ENCODE measurements at regions not wholly inside any gene's neighbourhood (a gene's known extent, or its start where the extent isn't known, plus 50 kb on each side); places are given as distances from the start of the nearest gene placed in this dataset.
"Not testable (repeated sequence)": the region's sequence is repeated elsewhere in the genome, so short reads cannot be mapped to it uniquely, and the experiment has no call there.

DNA sequence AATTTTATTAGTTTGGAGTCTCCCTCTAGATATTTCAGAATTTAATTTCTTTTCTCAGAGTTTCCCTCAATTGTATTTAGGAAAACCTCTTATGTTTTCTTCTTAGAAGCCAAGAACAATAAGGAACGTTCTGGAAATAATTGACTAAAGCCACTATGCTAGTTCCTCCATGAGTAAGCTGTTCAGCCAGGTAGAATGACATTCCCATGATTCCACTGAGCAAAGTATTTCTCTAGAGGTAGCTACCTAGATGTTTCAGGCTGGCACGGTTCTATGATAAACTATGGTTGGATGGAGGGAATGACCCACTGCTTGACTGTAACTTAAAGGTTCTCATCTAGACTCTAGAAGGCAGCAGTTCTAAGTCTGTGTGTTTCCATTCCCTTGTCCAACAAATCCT, 62.4 kb downstream of the CLDN17 start:
- no peak for DNase-seq (ENCODE audit: low read depth)

DNA sequence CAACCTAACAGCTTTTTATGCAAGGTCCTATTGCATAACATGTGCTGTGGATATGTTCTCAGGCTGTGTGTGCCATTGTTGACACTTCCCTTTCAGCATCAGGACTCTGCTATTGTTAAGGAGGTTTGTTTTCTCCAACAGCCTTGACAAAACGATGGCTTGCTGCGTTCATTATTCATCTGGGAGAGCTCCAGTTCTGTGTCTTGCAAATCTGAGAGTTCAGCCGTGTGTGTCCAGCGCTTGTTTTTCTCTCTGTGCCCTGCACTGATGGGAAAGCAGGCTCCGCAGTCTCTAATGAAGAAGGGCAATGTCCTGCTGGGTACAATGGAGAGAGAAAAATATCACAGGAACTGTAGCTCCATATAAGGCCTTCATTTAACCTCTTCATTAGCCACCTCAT, 63.7 kb downstream of the CLDN17 start:
- DNase-seq (ENCODE audit: low read depth) = no peak

GRCh38 chr21:30101967-30102366, 64.6 kb downstream of the CLDN17 start:
- DNase-seq (ENCODE audit: low read depth) = no peak

DNA sequence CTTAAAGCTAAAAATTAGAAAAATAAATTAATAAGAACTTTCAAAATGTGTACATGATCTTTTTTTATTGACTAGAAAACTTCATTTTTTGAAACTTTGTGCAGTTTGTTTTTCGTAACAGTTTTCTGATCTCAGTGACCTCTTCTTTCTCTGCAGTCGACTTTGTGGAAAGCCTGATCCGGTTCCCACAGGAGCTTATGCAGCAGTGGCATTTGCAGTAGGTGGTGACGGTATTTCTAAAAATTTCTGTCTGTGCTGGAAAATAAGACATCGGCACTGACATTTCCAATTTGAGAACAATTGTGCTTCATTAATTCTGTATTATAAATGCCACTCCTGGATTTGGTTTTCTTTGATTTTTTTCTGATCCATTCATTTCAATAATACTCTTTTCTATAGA, 68.8 kb downstream of the CLDN17 start:
- no peak for DNase-seq (ENCODE audit: low read depth)

- DNase-seq (ENCODE audit: low read depth) = no peak
These were observed 83.2 kb downstream of the CLDN17 start for GRCh38 chr21:30083225-30083945.

- no peak for DNase-seq (ENCODE audit: low read depth)
These were observed 85.1 kb downstream of the CLDN17 start for GRCh38 chr21:30081506-30081905.

DNA sequence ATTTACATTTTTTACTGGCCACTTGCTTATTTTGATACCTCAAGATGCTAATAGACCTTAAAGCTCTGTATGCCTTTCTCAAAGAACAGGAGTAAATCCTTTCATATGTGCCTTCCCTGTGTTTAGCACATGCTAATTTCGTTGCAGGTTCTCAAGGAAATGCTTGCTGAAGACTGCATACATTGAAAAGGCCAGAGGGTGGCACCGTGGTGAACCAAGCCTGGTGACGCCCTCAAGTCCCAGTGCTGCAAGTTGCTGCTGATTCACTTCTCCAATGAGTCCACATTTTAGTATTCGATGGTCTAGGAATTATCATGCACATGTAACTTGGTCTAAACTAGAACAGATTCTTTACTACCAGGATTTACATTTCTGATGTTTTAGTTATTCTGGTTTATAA, 94.1 kb downstream of the CLDN17 start:
- DNase-seq (ENCODE audit: low read depth) = peak; percentile 46

DNA sequence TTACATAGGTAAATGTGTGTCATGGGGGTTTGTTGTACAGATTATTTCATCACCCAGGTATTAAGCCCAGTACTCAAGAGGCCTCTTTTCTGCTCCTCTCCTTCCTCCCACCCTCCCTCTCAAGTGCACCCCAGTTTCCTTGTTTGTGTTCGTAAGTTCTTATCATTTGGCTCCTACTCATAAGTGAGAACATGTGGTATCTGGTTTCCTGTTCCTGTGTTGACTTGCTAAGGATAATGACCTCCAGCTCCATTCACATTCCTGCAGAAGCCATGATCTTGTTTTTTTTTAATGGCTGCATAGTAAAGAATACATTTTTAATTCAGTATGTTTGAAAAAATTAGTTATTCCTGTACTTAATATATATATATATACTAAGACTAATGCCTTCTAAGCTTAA, 107.7 kb downstream of the CLDN17 start:
- DNase-seq (ENCODE audit: low read depth) = no peak

DNA sequence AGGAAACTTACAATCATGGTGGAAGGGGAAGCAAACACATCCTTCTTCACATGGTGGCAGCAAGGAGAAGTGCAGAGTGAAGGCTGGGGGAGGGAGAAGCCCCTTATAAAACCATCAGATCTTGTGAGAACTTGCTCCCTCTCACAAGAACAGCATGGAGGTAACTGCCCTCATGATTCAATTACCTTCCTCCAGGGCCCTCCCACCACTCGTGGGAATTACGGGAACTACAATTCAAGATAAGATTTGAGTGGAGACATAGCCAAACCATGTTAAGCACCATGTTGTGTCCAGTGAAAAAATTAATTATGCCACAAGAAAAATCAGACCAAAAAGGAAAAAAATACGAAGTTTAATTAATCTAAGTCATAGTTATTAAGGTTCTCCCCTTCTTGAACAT, 109.5 kb downstream of the CLDN17 start:
- DNase-seq (ENCODE audit: low read depth) = no peak

DNA sequence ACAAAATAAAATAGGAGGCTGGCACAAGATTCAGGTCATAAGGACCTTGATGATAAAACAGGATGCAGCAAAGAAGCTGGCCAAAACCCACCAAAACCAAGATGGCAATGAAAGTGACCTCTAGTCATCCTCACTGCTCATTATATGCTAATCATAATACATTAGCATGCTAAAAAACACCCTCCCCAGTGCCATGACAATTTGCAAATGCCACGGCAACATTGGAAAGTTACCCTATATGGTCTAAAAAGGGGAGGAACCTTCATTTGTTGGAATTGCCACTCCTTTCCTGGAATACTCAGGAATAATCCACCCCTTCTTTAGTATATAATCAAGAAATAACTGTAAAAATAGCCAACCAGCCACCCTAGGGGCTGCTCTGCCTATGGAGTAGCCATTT, 108.8 kb upstream of the GRIK1 start:
- DNase-seq (ENCODE audit: low read depth) = no peak

DNA sequence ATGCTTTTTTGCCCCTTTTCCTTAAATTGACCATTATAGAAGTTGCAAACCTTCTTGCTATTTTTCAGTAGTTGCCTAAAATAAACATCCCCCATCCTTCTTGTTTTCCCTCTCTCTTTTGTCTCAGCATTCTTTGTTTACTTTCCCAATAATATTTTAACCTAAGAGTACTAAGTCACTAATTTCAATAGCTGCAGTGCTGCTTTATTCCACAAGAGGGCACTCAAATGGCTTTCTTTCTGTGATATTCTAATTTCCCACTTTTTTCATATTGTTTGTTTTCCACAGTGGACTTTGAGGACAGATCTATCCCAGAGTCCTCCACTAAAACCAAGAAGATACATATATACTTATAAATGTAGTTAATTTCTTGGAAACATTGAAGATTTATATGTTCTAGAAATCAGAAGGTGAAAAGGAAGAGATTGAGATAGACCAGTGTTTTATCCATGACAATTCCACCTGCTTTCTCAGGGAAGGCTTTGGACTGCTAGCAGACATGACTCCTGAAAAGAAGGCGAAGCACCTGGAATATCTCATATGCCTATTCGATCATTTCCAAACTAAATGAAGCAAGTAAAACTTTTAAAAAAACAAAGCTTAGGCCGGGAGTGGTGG, 104.8 kb upstream of the GRIK1 start:
- DNase-seq (ENCODE audit: low read depth) = peak; percentile 8

- DNase-seq (ENCODE audit: low read depth) = no peak
These were observed 102.6 kb upstream of the GRIK1 start for GRCh38 chr21:30042443-30042842.

DNA sequence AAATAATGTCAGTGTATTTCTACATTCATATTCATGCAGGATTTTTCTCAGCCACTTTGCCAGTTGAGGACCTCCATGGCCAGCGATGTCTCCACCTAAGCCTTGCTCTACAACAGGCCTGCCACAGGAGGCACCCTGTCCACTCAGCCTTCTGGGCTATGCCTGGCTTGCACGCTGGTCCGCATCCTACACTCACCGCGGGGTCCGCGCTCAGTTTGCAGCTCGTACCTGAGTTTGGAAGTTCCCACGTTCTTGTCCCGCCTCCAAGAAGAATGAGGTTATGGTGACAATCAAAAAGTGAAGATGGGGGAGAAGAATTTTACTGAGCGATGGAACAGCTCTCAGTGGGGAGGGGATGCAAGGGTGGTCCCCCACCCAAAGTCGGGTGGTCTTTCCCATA, 93.6 kb upstream of the GRIK1 start:
- DNase-seq (ENCODE audit: low read depth) = no peak

- DNase-seq (ENCODE audit: low read depth) = no peak
These were observed 90.6 kb upstream of the GRIK1 start for GRCh38 chr21:30030416-30030815.

GRCh38 chr21:30028537-30028936, 88.7 kb upstream of the GRIK1 start:
- DNase-seq (ENCODE audit: low read depth) = no peak

DNA sequence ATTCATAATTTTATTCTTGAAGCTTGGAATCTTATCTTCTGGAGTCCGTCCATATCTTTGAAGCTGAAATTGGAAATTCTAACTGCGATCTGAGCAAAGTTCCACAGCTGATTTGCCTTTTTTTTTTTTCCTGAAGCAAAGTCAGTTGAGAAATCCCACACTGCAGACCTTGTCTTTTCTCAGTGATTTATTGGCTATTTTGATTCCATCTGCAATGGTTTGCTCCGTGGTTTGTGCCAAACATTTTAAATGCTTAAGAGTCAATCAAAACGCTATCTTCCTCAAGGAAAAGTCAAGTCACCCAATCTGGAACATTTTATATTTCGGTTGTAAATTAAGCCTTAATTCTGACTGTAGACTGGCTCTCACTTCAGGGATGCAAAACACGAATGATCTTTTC, 88.2 kb upstream of the GRIK1 start:
- DNase-seq (ENCODE audit: low read depth) = no peak

GRCh38 chr21:30023056-30023455, 83.3 kb upstream of the GRIK1 start:
- DNase-seq (ENCODE audit: low read depth) = not testable (repeated sequence)

GRCh38 chr21:30014886-30015285, 75.1 kb upstream of the GRIK1 start:
- no peak for DNase-seq (ENCODE audit: low read depth)

DNA sequence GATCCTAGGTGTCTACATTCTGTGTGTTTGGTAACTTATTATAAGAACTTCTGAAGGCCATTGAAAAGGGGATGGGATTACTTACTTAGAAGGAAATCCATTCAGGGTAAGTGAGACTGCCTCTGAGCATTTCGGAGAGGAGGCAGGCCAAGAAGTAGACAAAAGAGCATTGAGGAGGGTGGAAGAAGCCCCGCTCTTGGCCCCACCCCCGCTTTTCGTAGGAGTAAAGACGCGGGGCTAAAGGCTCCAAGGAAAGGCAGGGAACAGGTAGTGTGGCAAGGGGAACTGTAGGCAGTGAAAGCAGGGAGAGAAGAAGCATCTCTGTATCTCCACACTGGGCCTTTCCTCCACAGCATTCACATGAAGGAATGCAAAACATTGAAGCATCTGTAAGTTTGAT, 51.8 kb upstream of the GRIK1 start:
- no peak for DNase-seq (ENCODE audit: low read depth)

- no peak for DNase-seq (ENCODE audit: low read depth)
These were observed 49.9 kb upstream of the GRIK1 start for GRCh38 chr21:29989634-29990234.

All from stromal cell of bone marrow (primary cell).